Left kidney (tissue), 1 donor: ENCODE measurements at regions not wholly inside any gene's neighbourhood (a gene's known extent, or its start where the extent isn't known, plus 50 kb on each side); places are given as distances from the start of the nearest gene placed in this dataset.

Experiments
- DNase-seq: peaks from one replicate; pipeline ENCODE4 v3.0.0-alpha.2; 2013

- DNase-seq: no peak
These were observed 53.4 kb upstream of the ANO4 start for GRCh38 chr12:100741084-100741711.

- DNase-seq: no peak
These were observed 51.5 kb upstream of the ANO4 start for GRCh38 chr12:100743060-100743459.
